T-helper 1 cell treated with Interleukin-12 subunit alpha and Interleukin-12 subunit beta and Interleukin-4 antibody, amounts not matched to agents 30 ng/mL and 1 ng/mL, for 36 hours (primary cell): ENCODE measurements at regions not wholly inside any gene's neighbourhood (a gene's known extent, or its start where the extent isn't known, plus 50 kb on each side); places are given as distances from the start of the nearest gene placed in this dataset.
"Not testable (repeated sequence)": the region's sequence is repeated elsewhere in the genome, so short reads cannot be mapped to it uniquely, and the experiment has no call there.

Experiments
- intact Hi-C: fragments of 100-400 bp; cut with micrococcal nuclease; formaldehyde crosslinking; loops from one replicate; pipeline ENCODE4 v1.15.1; 2024

DNA sequence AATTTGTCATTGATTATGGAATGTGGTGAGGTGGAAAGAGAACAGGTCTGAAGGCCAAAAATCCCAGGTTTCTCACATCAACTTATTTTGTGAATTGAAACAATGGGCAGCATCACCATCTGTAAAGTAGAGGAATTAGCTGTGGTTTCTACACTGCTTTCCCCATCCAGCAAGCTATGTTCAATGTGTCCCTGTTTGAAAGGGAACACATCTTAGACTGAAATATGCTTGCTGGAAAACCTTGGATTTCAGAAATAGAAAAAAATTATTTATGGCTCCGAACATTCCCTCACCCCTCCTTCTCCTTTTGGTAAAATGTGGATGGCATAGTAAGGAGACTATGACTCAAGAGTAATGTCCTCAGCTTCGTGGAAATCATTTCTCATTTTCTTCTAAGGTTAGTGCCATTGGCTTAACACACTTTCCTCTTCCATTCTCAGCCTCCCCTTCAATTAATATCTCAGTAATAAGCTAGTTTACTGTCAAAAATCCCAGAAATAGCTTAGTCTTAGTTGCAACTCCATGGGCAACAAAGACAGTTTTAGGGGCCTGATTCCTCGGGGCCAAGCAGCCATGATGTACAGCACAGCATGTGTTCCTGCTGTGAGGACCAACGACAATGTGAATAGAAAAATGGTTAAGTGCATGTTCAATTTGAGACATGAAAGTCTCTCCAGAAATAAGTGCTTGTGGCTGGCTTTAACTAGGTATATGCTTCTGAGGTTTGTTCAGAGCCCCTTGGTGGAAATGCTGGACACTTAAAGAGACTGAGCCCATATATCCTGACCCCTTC, 205.8 kb upstream of the SLC38A2 start:
- intact Hi-C loops = no loop called here

DNA sequence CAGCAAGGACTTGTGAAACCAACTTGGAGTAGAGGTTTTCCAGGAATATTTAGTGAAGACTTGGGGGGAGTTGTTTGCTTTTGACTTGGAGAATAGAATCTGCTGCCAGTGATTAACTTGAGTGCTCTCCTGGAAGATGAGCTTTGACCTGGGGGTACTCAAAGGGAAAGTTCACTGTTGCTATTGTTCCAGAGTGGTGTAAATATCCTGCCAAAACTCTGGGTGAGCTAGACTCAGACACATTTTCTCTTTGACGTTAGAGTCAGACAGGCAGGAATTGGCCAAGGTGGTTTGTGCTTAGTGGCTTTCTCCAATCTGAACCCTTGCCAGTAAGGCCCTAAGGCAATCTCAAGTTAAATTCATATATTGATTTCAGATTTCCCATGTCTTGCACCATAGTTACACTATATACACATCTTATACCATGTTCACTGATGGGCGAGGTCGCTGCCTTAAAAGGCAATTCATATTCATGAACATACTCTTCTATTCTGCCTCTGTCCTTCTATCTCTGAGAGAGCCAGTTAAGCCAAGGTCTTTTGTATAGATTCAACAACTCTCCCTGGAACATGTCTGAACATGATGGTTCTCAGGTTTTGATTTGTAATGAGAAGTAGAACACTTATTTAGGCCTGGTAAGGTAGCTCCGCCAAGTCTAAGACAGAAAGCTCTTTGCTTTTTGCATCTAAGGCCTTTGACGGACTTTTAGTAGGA, 204.6 kb upstream of the SLC38A2 start:
- intact Hi-C loops = no loop called here

- intact Hi-C loops = no loop called here
These were observed 202.3 kb upstream of the SLC38A2 start for GRCh38 chr12:46574847-46575246.

DNA sequence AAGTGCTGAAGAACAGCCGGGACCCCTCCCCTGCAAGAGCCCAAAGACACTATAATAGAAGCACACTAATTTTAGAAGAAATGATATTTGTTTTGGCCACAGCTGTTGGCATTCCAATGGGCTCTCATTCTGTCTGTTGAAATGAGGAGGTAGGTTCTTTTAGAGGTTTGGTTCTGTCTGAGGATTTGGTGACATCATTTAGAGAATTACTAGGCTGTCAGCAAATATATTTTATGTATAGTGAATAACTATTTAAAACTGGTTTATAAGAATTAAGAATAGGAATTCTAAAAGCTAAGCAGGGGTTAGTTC, 200.7 kb upstream of the SLC38A2 start:
- intact Hi-C loops = no loop called here

GRCh38 chr12:46572644-46573346, 200.2 kb upstream of the SLC38A2 start:
- intact Hi-C loops = no loop called here

GRCh38 chr12:46571608-46572007, 199.0 kb upstream of the SLC38A2 start:
- intact Hi-C loops = no loop called here

GRCh38 chr12:46569826-46570439, 197.4 kb upstream of the SLC38A2 start:
- intact Hi-C loops = no loop called here

DNA sequence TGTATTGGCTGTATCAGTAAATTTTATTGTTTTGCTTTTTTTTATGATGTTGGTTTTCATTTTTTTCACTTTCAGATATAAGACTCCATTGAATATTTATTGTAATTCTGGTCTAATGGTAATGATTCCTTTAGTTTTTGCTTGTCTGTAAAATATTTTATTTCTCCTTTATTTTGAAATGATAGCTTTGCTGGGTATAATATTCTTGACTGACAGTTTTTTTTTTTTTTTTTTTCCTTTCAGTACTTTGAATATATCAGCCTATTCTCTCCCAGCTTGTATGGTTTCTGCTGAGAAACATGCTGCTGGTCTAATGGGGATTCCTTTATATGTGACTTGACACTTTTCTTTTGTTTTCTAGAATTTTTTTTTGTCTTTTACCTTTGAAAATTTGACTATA, 195.1 kb upstream of the SLC38A2 start:
- intact Hi-C loops = no loop called here

DNA sequence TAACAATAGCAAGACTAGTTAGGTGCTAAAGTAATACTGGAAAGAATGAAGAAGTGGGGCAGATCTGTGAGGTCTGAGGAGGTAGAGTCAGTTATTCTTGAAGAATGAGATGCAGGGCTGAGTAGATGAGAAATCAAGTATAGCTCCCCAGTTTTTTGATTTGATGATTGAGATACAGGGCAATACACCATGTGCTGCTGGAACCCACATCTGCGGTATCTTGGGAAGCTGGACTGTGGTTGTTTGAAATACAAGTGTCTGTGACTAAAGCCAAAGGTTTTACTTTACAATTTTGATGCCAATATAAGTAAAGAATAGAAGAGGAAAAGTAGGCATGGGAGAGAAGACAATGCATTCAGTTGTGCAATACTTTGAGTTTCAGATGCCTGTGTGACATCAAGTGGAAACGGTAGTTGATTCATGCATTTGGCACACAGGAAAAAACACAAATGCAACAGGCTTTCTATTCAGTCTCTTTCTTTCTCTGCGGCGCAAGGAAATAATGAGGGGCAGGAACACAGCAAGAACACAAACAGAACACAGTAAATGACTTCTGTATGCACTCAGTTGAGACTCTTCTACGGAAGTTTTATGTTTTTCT, 190.2 kb upstream of the SLC38A2 start:
- intact Hi-C loops = no loop called here

DNA sequence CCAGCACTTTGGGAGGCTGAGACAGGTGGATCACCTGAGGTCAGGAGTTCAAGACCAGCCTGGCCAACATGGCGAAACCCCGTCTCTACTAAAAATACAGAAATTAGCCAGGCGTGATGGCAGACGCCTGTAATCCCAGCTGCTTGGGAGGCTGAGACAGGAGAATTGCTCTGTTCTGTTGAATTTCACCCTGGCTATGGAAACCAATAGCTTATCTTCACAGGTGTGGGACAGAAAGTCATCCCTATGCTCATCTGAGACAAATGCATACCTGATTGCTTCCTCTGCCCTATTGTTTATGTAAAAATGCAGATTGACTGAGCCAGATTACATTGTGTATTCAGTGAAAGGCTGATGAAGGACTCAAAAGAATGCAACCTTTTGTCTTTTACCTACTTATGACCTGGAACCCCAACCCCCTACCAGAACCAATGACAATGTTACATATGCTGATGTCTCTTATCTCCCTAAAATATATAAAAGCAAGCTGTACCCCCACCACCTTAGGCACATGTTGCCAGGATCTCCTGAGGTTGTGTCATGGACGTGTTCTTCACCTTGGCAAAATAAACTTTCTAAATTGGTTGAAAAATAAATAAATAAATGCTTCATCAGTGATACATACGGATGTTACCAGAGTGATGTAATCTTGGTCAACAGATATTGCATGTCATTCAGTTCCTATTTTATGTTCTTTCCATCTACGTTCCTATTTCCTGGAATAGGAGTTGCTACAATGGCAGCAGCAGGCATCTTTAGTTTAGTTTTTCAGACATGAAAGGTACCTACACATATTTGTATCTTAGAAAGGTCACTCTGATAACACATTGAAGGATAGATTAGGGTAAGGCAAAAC, 189.4 kb upstream of the SLC38A2 start:
- intact Hi-C loops = not testable (repeated sequence)

DNA sequence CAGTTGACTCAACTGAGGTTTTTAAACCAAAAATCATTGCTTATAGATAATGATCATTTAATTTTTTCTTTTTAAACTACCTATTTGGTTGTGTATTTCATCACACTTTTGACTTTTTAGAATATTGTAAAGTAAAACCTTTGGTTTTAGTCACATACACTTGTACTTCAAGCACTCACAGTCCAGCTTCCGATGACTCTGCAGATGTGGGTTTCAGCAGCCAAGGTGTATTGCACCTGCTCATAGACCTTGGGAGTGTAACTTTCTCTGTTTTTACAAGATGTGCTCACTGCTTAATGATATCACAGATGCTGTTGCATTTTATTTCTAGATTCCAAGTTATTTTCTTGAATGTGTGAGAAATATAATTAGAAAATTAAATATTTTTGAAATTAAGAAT, 188.3 kb upstream of the SLC38A2 start:
- intact Hi-C loops = no loop called here

DNA sequence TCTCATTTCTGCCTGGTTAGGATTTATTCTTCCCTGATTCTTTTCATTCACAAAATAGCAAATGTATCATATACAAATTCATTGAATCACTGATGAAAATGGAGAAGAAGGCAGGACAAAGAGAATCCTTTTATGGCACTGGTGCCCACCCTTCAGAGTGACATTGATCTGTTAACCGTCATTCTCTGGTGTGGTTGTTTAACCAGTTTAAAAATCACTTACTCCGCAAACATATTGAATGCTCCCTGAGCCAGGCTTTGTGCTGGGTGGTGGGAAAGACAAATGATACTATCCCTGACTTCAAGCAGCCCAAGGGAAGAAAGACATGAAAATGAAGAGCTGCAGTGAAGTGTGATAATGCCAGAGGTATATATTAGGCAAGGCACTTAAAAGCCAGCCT, 187.5 kb upstream of the SLC38A2 start:
- intact Hi-C loops = no loop called here

GRCh38 chr12:46559311-46559710, 186.7 kb upstream of the SLC38A2 start:
- intact Hi-C loops = no loop called here

GRCh38 chr12:46558677-46559076, 186.1 kb upstream of the SLC38A2 start:
- intact Hi-C loops = no loop called here

GRCh38 chr12:46557539-46558373, 185.2 kb upstream of the SLC38A2 start:
- intact Hi-C loops = no loop called here

- intact Hi-C loops = no loop called here
These were observed 184.4 kb upstream of the SLC38A2 start for GRCh38 chr12:46556819-46557524.

GRCh38 chr12:46556105-46556559, 183.6 kb upstream of the SLC38A2 start:
- intact Hi-C loops = no loop called here

DNA sequence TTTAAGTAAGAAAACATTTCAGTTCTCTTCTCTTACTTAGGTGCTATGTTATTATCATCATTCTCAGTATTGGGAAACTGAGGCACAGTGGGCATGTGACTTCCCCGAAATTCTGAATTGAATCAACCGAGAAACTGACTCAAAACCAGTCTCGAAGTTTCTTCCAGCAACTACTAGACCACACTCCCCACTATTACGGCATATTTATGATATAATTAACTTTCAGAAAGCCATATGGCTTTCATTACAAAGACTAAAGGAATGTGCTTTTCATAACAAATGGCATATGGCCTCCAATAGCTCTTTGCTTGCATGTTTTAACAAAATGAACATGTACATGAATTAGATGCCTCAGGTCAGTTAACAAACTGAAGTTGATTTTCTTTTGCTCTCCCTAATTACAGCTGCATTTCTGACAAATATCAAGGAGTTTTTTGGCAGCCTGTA, 182.9 kb upstream of the SLC38A2 start:
- intact Hi-C loops = no loop called here

GRCh38 chr12:46554460-46554859, 181.9 kb upstream of the SLC38A2 start:
- intact Hi-C loops = no loop called here
